ENCODE measurements at regions not wholly inside any gene's neighbourhood (a gene's known extent, or its start where the extent isn't known, plus 50 kb on each side); places are given as distances from the start of the nearest gene placed in this dataset.

GRCh38 chr3:77933926-77934325 is 894.0 kb downstream of the ROBO2 start:
- TF ChIP-seq POLR2A (IDR thresholded peaks at IDR 0.05) (no peak), CTCF (IDR thresholded peaks at IDR 0.05) (no peak)

All from testis (tissue), 2 donors.